ENCODE measurements at regions not wholly inside any gene's neighbourhood (a gene's known extent, or its start where the extent isn't known, plus 50 kb on each side); places are given as distances from the start of the nearest gene placed in this dataset.
"Not testable (repeated sequence)": the region's sequence is repeated elsewhere in the genome, so short reads cannot be mapped to it uniquely, and the experiment has no call there.

- DNase-seq, result no peak
Observed at GRCh38 chr5:125912028-125912427, 511.2 kb upstream of the GRAMD2B start.

DNA sequence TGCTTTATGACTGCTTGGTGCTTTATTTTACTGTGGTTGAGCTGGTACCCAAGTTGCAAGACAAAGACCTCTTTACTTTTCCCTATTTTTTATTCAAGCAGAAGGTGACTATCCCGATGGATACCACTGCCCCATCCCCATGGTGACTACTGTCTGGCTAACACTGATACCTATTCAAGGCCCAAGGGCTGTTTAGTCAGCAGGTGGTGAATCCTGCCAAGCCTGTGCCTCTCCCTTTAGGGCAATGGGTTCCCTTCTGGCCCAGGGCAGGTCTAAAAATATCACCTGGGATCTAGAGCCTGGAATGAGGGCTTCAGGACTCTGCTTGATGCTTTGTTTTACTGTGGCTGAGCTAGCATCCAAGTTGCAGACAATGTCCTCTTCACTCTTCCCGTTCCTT is 510.0 kb upstream of the GRAMD2B start:
- DNase-seq, result no peak

GRCh38 chr5:125914471-125914870 is 508.7 kb upstream of the GRAMD2B start:
- DNase-seq, result no peak

- DNase-seq, result not testable (repeated sequence)
Observed at GRCh38 chr5:125923958-125924357, 499.3 kb upstream of the GRAMD2B start.

DNA sequence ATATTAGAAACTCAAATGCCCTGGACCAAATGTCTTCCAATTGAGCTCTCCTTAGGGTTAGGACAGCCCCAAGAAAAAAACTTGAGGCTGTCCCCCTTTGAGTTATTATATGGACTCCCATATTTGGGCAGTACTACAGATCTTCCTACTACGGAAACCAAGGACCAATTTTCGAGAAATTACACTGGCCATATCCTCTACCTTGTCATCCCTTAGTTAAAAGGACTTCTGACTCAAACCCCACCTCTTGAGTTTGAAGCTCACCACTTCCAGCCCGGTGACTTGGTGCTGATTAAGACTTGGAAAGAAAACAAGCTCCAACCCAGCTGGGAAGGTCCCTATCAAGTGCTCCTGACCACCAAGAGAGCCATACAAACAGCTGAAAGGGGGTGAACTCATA is 497.0 kb upstream of the GRAMD2B start:
- no peak for DNase-seq

DNA sequence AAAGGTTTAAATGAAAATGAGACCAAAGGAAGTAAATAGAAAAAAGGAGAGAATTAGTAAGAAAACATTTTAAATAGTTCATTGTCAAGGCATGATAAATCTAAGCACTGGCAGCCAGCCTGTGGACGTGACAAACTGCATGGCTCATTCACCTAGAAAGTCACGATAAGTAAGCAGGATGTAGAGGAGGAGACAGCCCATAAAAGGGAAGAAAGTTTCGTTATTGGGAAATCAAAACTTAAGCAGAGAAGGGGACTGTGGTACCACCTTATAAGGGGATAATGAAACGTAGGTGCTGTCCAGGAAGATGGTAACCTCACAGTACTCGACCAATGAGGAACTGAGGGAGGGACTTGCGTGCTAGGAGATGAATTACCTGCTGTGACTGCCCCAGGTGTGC is 494.5 kb upstream of the GRAMD2B start:
- no peak for DNase-seq

- DNase-seq, result no peak
Observed at GRCh38 chr5:125950012-125950615, 473.1 kb upstream of the GRAMD2B start.

DNA sequence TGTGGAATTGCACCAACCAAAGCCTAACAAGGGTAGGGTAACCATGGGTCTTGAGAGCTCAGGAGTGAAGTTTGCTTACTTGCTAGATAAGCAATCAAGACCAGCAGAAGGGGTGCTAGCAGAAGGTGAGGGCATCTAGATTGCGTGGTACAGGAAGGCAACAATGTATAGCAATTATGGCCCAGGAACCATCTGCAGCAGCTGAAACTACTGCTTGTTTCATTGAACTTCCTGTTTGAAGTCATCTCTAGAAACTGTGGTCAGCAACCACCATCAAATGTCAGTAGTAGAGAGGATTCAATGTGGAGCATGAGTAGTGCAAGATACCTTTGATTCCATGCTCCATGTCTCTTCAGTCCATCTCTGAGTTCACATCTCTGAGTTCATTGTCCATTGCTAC is 462.1 kb upstream of the GRAMD2B start:
- no peak for DNase-seq

GRCh38 chr5:125965577-125965976 is 457.6 kb upstream of the GRAMD2B start:
- no peak for DNase-seq

GRCh38 chr5:125967576-125967975 is 455.6 kb upstream of the GRAMD2B start:
- no peak for DNase-seq

DNA sequence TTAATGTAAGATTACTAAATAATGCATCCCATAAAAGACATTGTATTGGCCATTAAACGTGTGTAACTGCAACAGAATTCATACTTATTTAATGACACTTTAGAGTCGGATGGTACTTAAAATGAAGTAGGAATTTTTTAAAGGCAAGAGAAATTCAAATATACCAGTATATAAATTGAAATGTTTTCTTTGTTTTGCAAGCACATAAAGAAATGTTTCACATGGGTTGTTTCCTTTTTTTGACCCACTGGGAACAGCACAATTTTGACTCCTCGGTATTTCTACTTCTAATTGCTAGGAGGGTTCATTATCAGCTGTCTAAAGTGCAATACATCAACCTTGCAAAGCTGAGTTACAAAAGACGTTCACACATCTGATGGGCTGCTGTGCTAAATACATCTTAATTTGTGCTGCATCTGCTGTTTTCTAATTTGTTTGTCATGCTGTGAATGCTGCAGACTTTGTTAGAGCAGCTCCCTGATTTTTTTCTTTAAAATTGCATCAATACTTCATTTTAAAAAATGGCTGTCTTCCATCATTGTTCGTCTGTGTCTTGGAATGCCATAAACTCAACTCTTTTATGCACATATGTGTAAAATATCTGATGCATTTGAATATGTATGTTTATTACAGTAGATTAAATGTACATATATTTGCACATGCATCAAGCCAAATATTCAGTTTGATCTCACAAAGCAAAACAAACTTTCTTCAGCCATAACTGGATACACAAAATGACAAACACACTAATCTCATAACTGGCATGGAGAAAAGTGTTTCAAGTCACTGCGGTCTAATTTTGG is 454.0 kb upstream of the GRAMD2B start:
- no peak for DNase-seq

- no peak for DNase-seq
Observed at GRCh38 chr5:125969814-125970171, 453.4 kb upstream of the GRAMD2B start.

- DNase-seq, result peak; percentile 61
Observed at GRCh38 chr5:125970631-125971307, 452.4 kb upstream of the GRAMD2B start.

DNA sequence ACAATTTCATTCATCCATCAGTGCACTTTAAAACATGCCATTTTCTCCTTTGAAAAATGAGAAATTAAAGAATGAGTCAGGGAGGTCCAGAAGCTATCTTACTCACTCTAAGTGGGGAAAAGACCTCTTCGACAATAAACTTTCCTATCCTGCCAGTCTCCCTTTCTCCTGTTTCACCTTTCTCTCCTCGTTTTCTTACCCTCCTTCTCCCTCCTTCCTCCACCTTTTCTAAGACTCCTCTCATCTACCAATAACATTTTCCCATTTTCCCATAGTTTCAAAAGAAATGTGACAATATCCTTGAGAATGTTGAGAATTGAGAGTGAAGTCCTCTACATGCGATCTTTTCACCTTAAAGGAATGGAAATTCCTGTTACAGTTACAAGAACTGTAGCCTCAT is 450.5 kb upstream of the GRAMD2B start:
- no peak for DNase-seq

DNA sequence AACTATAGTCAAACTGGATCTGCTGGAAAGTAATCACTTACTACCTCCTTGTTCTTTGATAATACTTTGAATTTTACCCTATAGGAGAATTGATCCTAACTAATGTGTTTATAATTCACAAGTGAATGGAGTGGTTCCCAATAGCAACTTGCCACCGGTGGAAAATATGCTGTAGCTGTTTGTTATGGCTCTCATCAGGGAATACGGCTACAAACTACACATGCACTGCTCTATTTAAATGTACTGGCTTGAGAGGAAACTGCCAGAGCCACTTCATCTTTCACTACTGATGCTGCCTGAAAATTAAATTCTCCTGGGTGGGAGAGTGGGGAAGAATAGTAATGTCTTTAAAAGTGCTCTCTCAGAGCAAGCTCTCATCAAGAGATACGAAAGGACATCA is 448.5 kb upstream of the GRAMD2B start:
- no peak for DNase-seq

DNA sequence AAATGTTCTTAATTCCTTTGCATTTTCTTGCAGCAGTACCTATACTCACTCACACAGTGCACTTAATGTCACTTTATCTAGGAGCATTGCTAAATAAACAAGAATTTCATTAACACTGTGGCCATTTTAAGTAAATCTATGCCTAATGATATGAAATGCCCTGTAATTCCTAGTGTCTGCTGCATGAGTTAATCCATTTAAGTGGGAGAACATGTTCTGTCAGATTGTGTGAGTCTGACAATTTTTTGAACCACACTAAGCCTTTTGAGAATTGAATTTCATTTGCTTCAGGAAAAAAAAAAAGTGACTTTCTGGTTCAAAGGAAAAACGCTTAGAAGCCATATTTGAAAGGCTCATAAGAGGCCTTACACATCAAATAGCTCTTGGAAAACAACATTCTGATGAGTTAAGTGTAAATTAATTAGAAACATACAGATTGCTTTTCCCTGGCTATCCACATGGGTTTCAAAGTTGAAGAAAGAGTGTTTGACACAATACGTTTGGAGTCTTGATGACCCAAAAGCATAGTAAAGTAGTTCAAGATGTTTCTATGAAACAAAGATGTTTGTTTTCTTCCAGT is 446.7 kb upstream of the GRAMD2B start:
- no peak for DNase-seq

DNA sequence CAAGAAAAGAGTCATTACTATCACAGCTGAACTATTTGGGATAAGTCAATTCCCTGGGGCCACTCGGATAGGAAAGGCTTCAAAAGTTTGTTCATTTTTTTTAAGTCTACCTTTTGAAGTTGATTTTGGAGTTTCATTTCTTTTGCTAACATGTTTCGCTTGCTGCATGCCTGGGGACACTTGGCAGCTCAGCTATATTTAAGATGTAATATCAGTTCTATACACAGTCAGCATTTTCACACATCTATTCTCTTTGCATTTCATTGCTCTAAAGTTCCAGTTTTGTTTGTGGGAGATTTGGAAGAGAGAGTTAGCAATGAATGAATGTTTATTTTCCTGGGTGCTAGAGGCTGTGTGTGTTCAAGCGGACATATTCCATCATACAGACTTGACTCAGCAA is 445.2 kb upstream of the GRAMD2B start:
- DNase-seq, result no peak

- DNase-seq, result no peak
Observed at GRCh38 chr5:125979636-125980035, 443.6 kb upstream of the GRAMD2B start.

- DNase-seq, result no peak
Observed at GRCh38 chr5:125981016-125981415, 442.2 kb upstream of the GRAMD2B start.

- DNase-seq, result no peak
Observed at GRCh38 chr5:125987677-125988255, 435.4 kb upstream of the GRAMD2B start.

DNA sequence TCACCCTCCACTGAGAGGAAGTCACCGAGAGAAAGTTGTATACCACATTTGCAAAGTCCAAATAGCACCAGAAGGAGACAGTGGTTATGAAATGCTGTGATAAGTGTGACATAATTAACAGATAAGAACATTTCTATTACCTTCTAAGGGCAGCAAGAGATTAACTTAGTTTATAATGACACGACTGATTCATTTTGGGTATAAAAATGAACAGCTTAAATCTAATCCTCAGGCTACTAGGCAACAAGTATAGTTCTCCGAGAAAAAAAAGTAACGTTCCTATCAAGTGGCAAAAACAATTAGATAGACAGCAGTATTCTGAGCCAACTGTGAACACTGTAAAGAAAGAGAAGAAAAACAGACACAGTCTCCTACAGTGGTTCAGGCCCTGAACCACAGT is 431.2 kb upstream of the GRAMD2B start:
- no peak for DNase-seq

DNA sequence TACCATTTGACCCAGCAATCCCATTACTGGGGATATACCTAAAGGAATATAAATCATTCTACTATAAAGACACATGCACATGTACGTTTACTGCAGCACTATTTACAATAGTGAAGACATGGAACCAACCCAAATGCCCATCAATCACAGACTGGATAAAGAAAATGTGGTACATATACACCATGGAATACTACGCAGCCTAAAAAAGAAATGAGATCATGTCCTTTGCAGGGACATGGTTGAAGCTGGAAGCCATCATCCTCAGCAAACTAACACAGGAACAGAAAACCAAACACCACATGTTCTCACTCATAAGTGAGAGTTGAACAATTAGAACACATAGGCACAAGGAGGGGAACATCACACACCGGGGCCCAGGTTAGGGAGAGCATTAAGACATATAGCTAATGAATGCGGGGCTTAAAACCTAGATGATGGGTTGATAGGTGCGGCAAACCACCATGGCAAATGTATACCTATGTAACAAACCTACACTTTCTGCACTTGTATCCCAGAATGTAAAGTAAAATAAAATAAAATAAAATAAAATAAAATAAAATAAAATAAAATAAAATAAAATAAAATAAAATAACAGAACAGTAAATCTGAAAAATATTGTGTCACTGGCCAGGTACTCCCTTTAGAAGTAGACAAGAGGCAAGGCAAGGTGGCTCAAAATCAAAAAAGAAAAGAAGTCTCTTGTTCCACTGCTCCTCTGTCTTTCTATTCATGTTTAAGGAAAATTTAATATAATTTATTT is 423.8 kb upstream of the GRAMD2B start:
- DNase-seq, result not testable (repeated sequence)

DNA sequence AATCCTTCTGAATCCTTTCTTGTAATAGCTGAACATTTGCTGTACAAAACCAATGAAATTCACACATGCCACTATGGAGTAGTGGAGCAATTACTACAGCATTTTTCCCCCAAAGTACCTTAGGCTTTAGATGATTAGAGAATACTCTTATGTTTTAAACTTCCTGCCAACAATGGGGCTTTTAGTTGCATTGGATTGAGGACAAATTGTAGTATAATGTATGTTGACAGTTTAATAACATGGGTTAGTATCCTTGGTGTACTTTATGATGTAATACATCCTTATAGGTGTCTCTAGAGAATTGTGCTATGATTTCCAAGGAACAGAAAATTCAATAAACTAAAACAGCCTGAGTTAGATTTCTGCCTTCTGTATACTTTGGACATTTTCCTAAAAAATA is 422.7 kb upstream of the GRAMD2B start:
- peak; percentile 98 for DNase-seq
